Endothelial cell of umbilical vein (primary cell): ENCODE measurements at regions not wholly inside any gene's neighbourhood (a gene's known extent, or its start where the extent isn't known, plus 50 kb on each side); places are given as distances from the start of the nearest gene placed in this dataset.

ENCODE experiments used
- BruUV-seq: library from RNA; stranded (reverse); fragments of 400-500 nt; replicated peaks from 2 replicates; lab custom pipeline; 2021; lab: Mats Ljungman, UMichigan
- CTCF ChIA-PET: fragments of 300-600, 350-600 bp; sonication (Branson Sonifier 250); formaldehyde crosslinking; loops from one replicate; lab custom pipeline; 2021; ENCODE audit warnings: antibody characterized with exemption, inconsistent platforms; lab: Charles Lee
- POLR2A ChIA-PET: fragments of 300-600, 350-600 bp; sonication (Branson Sonifier 250); formaldehyde crosslinking; loops from one replicate; lab custom pipeline; 2021; ENCODE audit warnings: antibody characterized with exemption, inconsistent platforms; lab: Charles Lee
- DNase-seq: peaks from one replicate; pipeline ENCODE4 v3.0.0-alpha.2; 2011; ENCODE audit warnings: low read depth, low spot score
- FAIRE-seq: peaks from 2 replicates; lab custom pipeline; 2011; peaks lifted over from hg19 to GRCh38; lab: Jason Lieb, UNC
- H2AFZ ChIP-seq: 2 replicates; pipeline ENCODE4 v1.6.0; 2012; ENCODE audit warnings: low read depth, low read length, control low read depth, inconsistent platforms
- H3K27ac ChIP-seq: 2 replicates; pipeline ENCODE4 v1.5.1; 2011; ENCODE audit warnings: low read depth, mild to moderate bottlenecking, control low read depth, low read length, moderate library complexity; ENCODE audit not compliant: insufficient read depth
- H3K27me3 ChIP-seq, 2 experiments: 2 replicates each; pipeline versions ENCODE4 v1.6.0 to v1.6.1; 2011; ENCODE audit warnings: low read length in 2 of 2, mixed read lengths in 1 of 2; ENCODE audit not compliant: control insufficient read depth in 2 of 2, insufficient read depth in 2 of 2
- H3K36me3 ChIP-seq, 2 experiments: 2 replicates in 1 of 2; 3 replicates in 1 of 2; pipeline ENCODE4 v1.5.1; 2011; ENCODE audit warnings: low read length in 2 of 2, mild to moderate bottlenecking in 1 of 2, moderate library complexity in 1 of 2; ENCODE audit not compliant: control insufficient read depth in 2 of 2, insufficient read depth in 2 of 2; ENCODE audit errors: extremely low read depth in 1 of 2
- H3K4me1 ChIP-seq: 3 replicates; pipeline ENCODE4 v1.5.1; 2011; ENCODE audit warnings: mild to moderate bottlenecking, low read length; ENCODE audit not compliant: control insufficient read depth, insufficient read depth; ENCODE audit errors: extremely low read depth
- H3K4me2 ChIP-seq: 2 replicates; pipeline ENCODE4 v1.6.1; 2011; ENCODE audit warnings: low read length, control low read depth, mixed read lengths; ENCODE audit not compliant: insufficient read depth
- H3K4me3 ChIP-seq, 3 experiments: fragments of 200-600 bp in 1 of 3; sonication (generic), shearing (Covaris generic) in 1 of 3; replicated peaks in 1 of 3; 2 replicates each; pipeline ENCODE4 v1.5.1; 2011 to 2016; ENCODE audit warnings: control low read depth in 3 of 3, low read length in 3 of 3, mild to moderate bottlenecking in 2 of 3, inconsistent platforms in 1 of 3, low read depth in 1 of 3, moderate library complexity in 1 of 3; ENCODE audit not compliant: insufficient read depth in 1 of 3
- H3K79me2 ChIP-seq: 2 replicates; pipeline ENCODE4 v1.6.0; 2012; ENCODE audit warnings: low read length, inconsistent platforms; ENCODE audit not compliant: control insufficient read depth, insufficient read depth
- H3K9ac ChIP-seq: replicated peaks from 2 replicates; pipeline ENCODE3; 2011; ENCODE audit warnings: low read length, control low read depth; ENCODE audit not compliant: insufficient read depth; ENCODE audit errors: extremely low read depth
- H3K9me1 ChIP-seq: replicated peaks from 3 replicates; pipeline ENCODE4 v1.6.0; 2011; ENCODE audit warnings: mild to moderate bottlenecking, low read length; ENCODE audit not compliant: control insufficient read depth, insufficient read depth; ENCODE audit errors: extremely low read depth
- H3K9me3 ChIP-seq: replicated peaks from 2 replicates; pipeline ENCODE4 v1.5.1; 2012; ENCODE audit warnings: low read length, inconsistent platforms; ENCODE audit not compliant: control insufficient read depth, insufficient read depth
- H4K20me1 ChIP-seq: replicated peaks from 2 replicates; pipeline ENCODE3; 2011; ENCODE audit warnings: mild to moderate bottlenecking, low read length; ENCODE audit not compliant: control insufficient read depth, insufficient read depth; ENCODE audit errors: extremely low read depth
- EZH2 ChIP-seq: IDR thresholded peaks from 2 replicates; pipeline ENCODE4 v1.6.1; 2012; ENCODE audit warnings: borderline replicate concordance, low read depth, mild to moderate bottlenecking, moderate library complexity, low read length, inconsistent platforms; ENCODE audit not compliant: severe bottlenecking
- FOS ChIP-seq: IDR thresholded peaks from 2 replicates; pipeline ENCODE4 v1.6.1; 2011; ENCODE audit warnings: mild to moderate bottlenecking, low read length, moderate library complexity, borderline replicate concordance; ENCODE audit not compliant: insufficient read depth
- GATA2 ChIP-seq: IDR thresholded peaks from 2 replicates; pipeline ENCODE4 v1.7.0; 2011; ENCODE audit warnings: low read depth, mild to moderate bottlenecking, moderate library complexity, mixed read lengths, low read length; ENCODE audit not compliant: insufficient read length, insufficient read depth
- JUN ChIP-seq: IDR thresholded peaks from 2 replicates; pipeline ENCODE4 v1.6.1; 2011; ENCODE audit warnings: borderline replicate concordance, low read depth; ENCODE audit not compliant: insufficient read length, insufficient read depth
- MYC ChIP-seq: IDR thresholded peaks from one replicate; pipeline ENCODE4 v1.6.1; 2011; ENCODE audit warnings: mild to moderate bottlenecking, low read depth, low read length
- POLR2A ChIP-seq: IDR thresholded peaks from 2 replicates; pipeline ENCODE4 v1.6.1; 2012; ENCODE audit warnings: low read depth, mild to moderate bottlenecking, control low read depth, low read length
- POLR2AphosphoS5 ChIP-seq: IDR thresholded peaks from 2 replicates; pipeline ENCODE4 v1.6.1; 2012; ENCODE audit warnings: low read depth, mild to moderate bottlenecking, control low read depth, low read length, moderate library complexity; ENCODE audit not compliant: insufficient read depth
- dilution Hi-C: fragments of 300-500 bp; cut with MboI; formaldehyde crosslinking; loops from one replicate; pipeline ENCODE4 v1.15.0; 2019; ENCODE audit warnings: low sequenced_read_pairs; ENCODE audit not compliant: extremely low pct_ligation_motif_present
- intact Hi-C: fragments of 100-400 bp; cut with micrococcal nuclease; formaldehyde crosslinking; loops from one replicate; pipeline ENCODE4 v1.10.0; 2022
- TF ChIP-seq, protein P1 (sequence below), 2 donors: IDR thresholded peaks; 1 replicate in 1 of 2; 2 replicates in 1 of 2; pipeline ENCODE4 v1.5.1; 2011; ENCODE audit warnings: low read length in 2 of 2, mild to moderate bottlenecking in 2 of 2, moderate library complexity in 2 of 2, control low read depth in 1 of 2, inconsistent platforms in 1 of 2, low read depth in 1 of 2; ENCODE audit not compliant: insufficient read depth in 1 of 2; ENCODE audit errors: extremely low read depth in 1 of 2
- TF ChIP-seq, protein P2 (sequence below): IDR thresholded peaks from 2 replicates; pipeline ENCODE4 v1.6.1; 2011; ENCODE audit not compliant: insufficient read depth, insufficient read length

DNA sequence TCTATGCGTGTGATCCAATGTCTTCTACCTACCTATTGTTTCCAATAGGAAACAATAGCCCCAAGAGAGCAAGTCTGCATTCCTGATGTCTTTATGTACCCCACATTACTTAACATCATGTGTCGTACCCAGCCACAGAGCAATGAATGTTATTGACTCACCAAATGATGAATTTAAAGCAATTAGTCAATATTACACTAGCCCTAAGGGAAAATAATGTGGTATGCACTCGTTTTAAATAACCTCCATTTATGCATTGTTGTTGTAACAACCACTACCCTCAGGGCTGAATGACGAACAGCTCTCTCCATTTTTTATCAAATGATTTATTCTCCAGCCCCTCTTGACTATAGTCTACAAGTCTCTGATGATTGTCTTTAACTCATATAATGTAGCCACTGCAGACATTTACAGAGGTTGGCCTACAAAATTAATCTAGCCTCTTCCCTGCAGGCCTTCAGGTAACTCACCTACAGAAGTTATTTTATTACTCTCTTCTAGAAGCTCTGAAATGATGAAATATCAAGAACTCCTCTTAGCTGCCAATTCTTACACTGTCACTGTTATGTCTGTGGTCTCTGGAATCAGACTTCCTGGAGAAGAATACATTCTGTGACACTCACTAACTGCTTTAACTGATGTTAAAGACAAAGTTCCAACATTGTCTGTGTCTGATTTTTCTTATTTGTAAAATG lies 601.7 kb upstream of the GRIA3 start:
- TF ChIP-seq MYC (no peak), FOS (no peak), POLR2AphosphoS5 (no peak), EZH2 (no peak), GATA2 (no peak), JUN (no peak), POLR2A (no peak)
- TF ChIP-seq, protein P1, sequence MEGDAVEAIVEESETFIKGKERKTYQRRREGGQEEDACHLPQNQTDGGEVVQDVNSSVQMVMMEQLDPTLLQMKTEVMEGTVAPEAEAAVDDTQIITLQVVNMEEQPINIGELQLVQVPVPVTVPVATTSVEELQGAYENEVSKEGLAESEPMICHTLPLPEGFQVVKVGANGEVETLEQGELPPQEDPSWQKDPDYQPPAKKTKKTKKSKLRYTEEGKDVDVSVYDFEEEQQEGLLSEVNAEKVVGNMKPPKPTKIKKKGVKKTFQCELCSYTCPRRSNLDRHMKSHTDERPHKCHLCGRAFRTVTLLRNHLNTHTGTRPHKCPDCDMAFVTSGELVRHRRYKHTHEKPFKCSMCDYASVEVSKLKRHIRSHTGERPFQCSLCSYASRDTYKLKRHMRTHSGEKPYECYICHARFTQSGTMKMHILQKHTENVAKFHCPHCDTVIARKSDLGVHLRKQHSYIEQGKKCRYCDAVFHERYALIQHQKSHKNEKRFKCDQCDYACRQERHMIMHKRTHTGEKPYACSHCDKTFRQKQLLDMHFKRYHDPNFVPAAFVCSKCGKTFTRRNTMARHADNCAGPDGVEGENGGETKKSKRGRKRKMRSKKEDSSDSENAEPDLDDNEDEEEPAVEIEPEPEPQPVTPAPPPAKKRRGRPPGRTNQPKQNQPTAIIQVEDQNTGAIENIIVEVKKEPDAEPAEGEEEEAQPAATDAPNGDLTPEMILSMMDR (IDR thresholded peaks at IDR 0.05; ENCODE audit: extremely low read depth in 1 of 2, insufficient read depth in 1 of 2, low read depth in 1 of 2, low read length in 2 of 2): no peak
- TF ChIP-seq, protein P2, sequence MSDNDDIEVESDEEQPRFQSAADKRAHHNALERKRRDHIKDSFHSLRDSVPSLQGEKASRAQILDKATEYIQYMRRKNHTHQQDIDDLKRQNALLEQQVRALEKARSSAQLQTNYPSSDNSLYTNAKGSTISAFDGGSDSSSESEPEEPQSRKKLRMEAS: no peak
- dilution Hi-C loops: no loop called here
- Histone ChIP-seq H3K9ac (no peak overlapping the region), H3K9me3 (no peaks in the 10 kb centered on the region), H3K4me3 (no peak overlapping the region), H3K27me3 (no peaks in the 10 kb centered on the region), H3K79me2 (no peaks in the 10 kb centered on the region), H4K20me1 (no peaks in the 10 kb centered on the region), H3K4me1 (no peaks in the 10 kb centered on the region), H3K36me3 (no peaks in the 10 kb centered on the region), H3K9me1 (no peaks in the 10 kb centered on the region), H3K4me2 (no peak overlapping the region), H3K27ac (no peak overlapping the region), H2AFZ (no peak overlapping the region)
- POLR2A ChIA-PET: no interaction called here
- no peak for FAIRE-seq
- no peak for DNase-seq
- intact Hi-C loops: no loop called here
- CTCF ChIA-PET: no interaction called here
- BruUV-seq: no TSS peak
